A673 (cell line): ENCODE measurements at regions not wholly inside any gene's neighbourhood (a gene's known extent, or its start where the extent isn't known, plus 50 kb on each side); places are given as distances from the start of the nearest gene placed in this dataset.

Experiments used
- EZH2 ChIP-seq: fragments of 200-600 bp; sonication (generic); IDR thresholded peaks from 2 replicates; pipeline ENCODE4 v1.6.1; 2017; ENCODE audit warnings: borderline replicate concordance, low read depth, mild to moderate bottlenecking, mixed read lengths, antibody characterized with exemption, low read length; ENCODE audit not compliant: poor library complexity, severe bottlenecking
- TF ChIP-seq, protein P1 (sequence below): fragments of 300-800, 200-600 bp; sonication (generic); conservative IDR thresholded peaks from 2 replicates; pipeline ENCODE4 v1.5.1; 2017; ENCODE audit warnings: low read depth, mild to moderate bottlenecking, antibody characterized with exemption, low read length, moderate library complexity, mixed read lengths

DNA sequence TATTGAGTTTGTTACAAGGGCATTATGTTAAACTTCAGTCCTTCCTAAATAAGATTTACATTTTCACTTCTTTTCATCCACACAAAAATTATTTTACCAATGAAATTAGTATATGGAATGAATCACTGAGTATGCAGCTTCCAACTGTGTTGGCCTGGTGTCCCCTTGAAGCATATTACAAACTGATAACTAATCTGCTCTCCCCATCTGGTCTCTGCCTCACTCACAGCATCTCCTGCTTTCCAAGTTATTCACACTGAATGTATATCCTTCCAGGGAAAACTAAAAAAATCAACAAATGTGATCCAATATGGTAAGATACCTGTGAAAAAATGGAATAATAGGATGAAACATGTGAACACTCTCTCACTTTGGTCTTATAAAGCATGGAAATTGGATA is 90.0 kb upstream of the NYAP2 start:
- no peak for TF ChIP-seq EZH2
- TF ChIP-seq, protein P1, sequence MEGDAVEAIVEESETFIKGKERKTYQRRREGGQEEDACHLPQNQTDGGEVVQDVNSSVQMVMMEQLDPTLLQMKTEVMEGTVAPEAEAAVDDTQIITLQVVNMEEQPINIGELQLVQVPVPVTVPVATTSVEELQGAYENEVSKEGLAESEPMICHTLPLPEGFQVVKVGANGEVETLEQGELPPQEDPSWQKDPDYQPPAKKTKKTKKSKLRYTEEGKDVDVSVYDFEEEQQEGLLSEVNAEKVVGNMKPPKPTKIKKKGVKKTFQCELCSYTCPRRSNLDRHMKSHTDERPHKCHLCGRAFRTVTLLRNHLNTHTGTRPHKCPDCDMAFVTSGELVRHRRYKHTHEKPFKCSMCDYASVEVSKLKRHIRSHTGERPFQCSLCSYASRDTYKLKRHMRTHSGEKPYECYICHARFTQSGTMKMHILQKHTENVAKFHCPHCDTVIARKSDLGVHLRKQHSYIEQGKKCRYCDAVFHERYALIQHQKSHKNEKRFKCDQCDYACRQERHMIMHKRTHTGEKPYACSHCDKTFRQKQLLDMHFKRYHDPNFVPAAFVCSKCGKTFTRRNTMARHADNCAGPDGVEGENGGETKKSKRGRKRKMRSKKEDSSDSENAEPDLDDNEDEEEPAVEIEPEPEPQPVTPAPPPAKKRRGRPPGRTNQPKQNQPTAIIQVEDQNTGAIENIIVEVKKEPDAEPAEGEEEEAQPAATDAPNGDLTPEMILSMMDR: no peak
